ENCODE measurements at regions not wholly inside any gene's neighbourhood (a gene's known extent, or its start where the extent isn't known, plus 50 kb on each side); places are given as distances from the start of the nearest gene placed in this dataset.

DNA sequence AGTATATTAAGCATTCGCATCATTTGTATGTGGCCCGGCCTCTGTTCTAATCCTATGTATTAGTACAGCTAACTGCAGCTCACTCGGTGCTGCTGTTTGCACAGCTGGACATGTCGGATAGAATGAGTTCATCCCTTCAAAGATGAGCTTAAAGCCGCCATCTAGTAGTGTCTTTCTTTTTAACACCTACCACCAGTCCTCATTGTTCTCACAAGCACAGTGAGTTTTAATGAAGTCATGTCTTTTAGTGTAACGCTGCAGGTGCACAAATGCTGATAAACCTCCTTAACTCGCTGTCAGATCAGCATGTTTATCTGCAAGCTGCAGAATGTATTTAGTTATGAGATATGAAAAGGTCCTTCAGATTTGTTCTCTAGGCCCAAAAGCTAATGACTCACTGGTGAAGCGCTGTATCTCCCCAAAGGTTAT lies 247.5 kb downstream of the MTERF1 start:
- DNase-seq (ENCODE audit: low read depth) = no peak

DNA sequence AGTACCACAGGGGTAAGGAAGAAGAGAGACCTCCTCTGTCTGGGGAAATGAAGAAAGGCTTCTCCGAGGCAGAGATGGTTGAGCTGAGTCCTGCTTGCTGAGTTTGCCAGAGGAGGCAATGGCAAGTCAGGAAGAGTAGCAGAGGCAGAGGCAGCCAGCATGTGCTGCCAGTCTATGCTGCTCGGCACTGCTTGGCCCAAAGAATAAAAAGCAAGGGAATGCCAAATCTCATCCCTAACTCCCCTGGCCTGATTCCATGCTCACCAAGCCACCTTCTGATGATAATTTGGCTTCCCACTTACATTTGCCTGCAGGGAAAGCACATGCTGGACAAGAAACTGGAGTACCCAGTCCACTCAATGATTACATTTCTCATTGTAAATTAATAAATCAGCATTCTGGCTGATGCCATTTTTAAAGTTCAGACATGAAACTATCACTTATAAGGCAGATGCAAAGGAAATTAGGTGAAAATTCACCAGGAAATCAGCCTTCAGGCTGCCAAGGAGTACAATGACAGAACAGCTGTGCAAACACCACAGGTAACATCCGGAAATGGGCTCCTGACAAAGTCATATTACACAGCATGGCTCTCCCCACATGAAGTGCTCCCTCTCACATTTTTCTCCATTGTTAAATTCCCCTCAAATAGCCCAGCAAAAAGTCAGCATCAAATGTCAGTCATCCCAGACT lies 245.9 kb downstream of the MTERF1 start:
- DNase-seq (ENCODE audit: low read depth) = no peak

DNA sequence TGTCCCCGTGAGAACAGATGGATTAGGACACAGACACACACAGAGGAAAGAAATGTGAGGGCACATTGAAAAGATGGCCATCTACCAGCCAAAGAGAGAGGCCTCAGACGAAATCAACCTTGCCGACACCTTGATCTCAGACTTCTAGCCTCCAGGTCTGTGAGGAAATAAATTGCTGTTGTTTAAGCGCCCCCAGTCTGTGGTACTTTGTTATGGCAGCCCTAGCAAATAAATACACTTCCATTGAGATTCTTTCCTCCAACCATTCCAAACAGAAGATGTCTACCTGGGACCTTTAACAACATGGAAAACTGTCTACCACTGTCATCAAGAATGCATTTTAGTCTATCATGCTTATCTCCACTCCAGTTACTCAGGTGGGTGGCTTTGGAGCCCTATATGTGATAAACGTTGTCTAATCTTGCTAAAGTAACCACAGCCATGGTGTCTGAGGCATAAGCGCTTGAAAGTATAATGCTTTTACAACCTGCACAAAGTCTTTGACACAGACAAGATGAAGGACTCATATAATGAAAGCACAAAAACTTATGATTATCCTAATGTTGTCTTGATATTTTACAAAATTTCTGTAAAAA lies 244.3 kb downstream of the MTERF1 start:
- DNase-seq (ENCODE audit: low read depth) = no peak

DNA sequence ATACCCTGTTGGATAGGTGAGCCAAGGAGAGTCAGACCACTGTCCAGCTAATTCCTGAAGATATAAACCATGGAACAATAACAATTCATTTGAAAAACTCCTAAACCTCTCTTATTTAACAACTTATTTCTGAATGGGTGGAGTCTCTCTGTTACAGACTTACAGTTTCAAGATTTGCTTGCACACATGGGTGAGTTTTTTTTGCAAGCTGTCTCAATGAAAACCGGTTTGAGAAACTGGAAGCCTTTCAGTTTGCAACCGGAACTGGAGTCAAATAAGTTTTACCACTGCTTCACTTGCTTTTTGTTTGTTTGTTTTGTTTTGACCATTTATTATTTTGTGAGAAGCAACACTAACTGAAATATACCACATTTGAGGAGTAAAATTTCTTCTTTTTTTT lies 243.8 kb downstream of the MTERF1 start:
- DNase-seq (ENCODE audit: low read depth) = no peak

DNA sequence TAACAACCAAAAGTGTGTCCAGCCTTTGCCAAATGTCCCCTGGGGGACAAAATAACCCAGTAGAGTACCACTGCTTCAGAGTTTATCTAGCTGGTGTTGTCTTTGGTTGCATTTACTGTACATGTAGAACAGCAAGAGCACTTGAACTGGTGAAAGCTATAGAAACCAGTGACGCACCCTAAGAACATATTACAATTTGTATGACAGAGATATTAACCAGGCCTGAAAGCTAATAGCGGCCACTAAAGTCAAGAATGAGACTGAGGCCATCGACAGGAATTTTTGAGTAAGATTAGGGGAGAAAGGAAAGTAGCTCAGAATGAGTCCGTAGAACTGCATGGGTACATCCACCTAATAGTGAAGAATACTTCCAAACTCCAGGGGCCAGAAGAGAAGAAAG lies 236.2 kb downstream of the MTERF1 start:
- DNase-seq (ENCODE audit: low read depth) = no peak

DNA sequence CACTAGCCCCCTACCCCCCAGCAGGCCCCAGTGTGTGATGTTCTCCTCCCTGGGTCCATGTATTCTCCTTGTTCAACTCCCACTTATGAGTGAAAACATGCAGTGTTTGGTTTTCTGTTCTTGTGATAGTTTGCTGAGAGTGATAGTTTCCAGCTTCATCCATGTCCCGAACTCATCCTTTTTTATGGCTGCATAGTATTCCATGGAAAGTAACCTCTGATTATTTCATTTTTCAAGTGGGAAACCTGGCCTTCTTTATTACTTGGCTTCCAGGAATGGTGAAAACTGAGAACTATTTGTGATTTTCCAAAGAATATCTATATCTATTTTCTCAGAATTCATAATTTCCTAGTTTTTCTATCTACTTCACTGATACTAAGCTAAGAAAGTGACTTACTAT lies 235.0 kb downstream of the MTERF1 start:
- DNase-seq (ENCODE audit: low read depth) = no peak

DNA sequence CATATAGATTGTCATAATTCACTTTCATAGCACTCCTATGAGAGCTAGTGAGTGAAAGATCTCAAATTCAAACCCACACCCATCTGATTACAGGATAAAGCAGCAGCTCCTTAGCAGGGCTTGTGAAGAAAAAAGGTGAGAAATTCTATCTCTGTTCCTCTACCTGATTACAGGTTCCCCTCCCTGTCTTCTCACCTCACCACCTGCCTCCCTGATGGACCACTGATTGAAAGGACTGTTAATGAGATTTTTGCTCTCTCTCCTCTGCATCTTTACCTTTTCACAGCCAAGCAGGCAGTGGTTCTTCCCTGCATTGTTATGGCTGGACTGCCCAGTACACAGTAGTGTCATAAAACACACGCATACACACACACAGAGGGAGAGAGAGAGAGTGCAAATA lies 228.5 kb downstream of the MTERF1 start:
- DNase-seq (ENCODE audit: low read depth) = no peak

DNA sequence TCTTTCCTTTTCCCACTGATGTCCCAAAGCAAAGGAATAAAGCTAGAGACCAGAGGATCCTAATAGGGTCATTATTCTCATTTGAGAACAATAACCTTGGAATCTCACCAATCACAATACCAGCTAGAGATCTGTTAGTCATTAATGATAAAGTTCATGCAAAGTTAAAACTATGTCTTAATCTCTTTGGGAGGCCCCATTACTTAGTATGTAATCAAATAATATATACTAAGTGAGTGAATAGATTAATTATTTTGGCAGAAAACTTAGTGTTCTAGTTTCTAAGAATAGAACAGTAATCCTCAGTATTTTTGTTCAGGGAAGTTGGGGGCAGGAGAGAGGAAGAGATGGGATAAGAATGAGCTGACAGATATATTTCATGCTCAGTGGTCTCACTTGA lies 227.2 kb downstream of the MTERF1 start:
- DNase-seq (ENCODE audit: low read depth) = no peak

DNA sequence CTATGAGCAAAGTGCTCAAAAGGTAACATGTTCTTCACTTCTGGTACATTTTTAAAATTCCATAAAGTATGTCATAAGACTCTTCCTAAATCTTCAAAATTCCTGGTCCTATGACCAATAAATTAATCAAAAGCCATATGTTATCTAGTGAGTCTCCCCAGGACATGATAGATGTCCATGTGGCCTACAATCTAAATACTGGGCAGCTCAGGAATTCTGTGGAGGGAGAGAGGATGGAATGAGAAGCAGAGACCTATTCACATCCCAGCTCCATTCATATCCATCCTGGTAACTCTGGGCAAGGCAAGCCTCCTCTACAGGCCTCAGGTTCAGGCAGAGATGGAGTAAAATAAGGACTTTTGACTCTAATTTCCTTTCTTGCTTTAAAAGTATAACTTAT lies 224.8 kb downstream of the MTERF1 start:
- DNase-seq (ENCODE audit: low read depth) = no peak

DNA sequence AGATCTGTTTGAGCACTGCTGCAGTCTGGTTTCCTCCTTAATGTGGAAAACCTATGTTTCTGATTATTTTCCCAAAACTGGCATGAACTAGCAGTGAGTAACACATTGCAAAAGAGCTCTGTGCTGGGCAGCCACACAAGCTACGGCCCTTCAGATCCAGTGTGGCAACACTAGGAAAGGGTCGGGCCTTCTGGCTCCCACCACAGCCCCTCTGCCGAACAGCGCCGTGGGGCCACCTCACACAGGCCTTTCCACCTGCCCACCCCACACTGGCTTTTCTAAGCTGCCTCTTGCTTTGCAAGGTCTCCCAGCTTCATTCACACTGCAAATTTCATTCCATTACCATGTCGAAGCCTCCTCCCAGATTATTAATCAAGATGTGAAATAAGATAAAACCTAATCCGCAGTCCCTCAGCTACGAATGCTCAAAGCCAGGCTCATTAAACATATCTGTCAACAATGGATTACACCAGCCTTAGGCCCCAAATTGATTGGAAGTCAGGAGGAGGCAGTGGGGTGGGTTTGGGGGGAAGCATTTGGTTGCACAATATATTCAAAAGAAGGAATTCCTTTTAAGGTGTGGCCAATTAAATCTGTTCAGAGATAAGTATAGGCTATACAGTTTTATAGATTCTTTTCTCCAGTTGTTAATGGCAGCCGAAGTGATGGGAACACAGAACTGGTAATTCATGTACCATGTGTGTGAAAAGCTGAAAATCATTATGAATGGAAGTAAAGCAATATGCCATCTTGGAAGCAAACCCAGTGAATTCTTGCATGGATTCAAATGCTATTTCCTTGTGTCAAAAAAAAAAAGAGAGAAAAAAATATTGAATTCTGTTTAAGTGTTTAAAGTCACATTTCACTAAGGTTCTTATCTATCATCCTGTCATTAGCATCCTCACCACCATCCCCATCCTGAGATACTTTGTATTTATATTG lies 223.7 kb downstream of the MTERF1 start:
- peak; percentile 74 for DNase-seq (ENCODE audit: low read depth)

DNA sequence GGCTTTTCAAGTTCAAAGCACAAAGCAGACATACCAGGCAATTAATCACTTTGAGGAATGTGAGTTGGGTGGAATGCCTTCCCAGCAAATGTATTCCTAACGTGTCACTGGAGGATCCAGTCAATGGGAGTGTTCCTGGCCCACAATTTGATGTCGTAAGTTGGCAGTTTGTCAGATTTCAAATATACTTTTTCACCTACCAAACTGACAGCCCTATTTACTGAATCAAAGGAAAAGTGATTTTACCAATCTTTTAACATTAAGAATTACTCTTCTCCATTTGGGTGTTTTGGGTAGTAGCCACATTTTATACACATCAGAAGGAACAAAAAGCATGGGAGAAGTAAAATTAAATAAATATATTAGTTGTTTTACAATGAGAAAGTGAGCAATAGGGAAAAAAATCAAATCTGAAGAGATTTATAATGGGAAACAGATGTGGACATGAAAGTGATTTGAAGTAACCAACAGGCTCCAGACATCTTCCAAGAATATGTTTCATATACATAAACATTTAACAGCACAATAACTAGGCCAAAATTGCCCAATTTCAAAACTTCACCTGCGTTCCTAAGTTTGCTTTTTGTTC lies 222.9 kb downstream of the MTERF1 start:
- peak; percentile 56 for DNase-seq (ENCODE audit: low read depth)

DNA sequence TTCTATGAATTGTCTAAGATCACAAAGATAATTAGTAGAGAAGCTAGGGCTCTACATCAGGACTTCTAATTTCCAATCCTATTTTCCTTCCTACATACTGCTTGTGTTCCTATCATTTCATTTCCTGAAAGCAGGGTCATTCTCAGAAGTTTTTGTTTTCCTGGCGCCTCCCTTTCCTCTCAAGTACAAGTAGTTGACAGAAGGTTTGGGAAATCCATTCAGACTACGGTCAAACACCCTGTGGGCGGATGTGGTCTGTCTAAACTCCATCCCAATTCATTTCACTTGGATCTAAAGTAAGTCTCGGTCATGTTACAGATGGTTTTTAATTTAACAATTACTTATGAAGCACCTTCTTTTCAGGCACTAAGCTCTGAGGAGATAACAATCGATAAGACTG lies 221.4 kb downstream of the MTERF1 start:
- DNase-seq (ENCODE audit: low read depth) = no peak

DNA sequence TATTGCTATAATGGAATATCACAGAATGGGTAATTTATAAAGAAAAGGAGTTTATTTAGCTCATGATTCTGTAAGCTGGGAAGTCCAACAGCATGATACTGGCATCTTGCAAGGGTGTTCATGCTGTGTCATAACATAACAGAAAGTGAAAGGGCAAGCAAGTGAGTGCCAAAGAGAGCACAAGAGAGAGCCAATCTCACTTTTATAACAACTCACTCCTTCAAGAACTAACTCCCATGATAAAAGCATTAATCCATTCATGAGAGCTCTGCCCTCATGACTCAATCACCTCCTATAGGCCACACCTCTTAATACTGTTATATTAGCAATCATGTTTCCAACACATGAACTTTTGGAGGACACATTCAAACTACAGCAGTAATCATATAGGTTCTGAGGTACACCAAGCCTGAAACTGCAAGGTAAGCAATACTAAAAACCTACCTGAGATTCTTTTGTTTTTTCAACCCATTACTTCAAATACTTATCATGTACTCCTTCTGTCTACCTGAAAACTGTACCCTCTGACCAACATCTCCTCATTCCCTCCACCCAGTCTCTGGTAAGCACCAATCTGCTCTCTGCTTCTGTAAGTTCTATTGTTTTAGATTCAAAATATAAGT lies 219.7 kb downstream of the MTERF1 start:
- DNase-seq (ENCODE audit: low read depth) = no peak

DNA sequence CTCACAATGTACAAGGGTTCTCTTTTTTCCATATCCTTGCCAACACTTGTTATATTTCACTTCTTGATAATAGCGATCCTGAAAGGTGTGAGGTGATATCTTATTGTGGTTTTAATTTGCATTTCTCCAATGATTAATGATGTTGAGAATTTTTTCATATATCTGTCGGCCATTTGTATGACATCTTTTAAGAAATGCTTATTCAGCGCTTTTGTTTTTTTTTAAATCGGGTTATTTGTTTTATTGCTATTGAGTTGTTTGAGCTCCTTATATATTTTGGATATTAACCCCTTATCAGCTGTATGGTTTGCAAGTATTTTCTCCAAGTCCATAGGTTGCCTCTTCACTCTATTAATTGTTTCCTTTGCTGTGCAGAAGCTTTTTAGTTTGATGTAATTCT lies 218.8 kb downstream of the MTERF1 start:
- no peak for DNase-seq (ENCODE audit: low read depth)

DNA sequence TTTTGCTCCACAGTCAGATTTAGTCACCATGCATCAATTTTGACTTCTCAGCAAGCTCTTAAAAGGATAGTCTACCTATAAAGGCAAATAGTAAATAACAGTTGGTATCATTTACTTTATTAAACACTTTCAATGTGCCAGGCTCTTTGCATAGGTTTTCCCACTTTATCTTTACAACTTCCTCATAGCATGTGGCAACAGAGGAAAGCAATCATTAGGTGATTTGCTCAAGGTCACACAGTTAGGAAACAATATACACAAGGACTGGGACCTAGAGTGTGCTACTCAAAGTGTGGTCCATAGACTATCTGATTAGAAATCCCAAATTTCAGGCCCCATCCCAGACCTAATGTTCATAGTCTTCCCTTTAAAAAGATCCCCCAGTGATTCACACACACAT lies 212.3 kb downstream of the MTERF1 start:
- DNase-seq (ENCODE audit: low read depth) = no peak

DNA sequence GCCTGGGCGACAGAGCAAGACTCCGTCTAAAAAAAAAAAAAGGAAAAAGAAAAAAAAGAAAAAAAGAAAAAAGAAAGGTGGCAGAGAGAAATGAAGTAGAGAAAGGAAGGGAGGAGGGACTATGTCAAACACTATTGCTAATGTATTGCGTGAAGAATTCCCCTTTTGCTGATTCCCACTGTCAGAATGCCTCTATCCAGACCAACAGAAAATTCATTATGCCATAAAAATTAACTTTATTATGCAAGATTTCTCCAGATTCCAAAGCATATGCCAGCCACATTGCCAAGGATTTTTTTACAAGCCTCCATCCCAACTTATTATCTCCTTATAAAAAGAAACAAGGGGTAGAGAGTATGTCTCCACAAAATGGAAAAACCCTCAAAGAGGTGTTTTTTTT lies 209.3 kb downstream of the MTERF1 start:
- DNase-seq (ENCODE audit: low read depth) = no peak

DNA sequence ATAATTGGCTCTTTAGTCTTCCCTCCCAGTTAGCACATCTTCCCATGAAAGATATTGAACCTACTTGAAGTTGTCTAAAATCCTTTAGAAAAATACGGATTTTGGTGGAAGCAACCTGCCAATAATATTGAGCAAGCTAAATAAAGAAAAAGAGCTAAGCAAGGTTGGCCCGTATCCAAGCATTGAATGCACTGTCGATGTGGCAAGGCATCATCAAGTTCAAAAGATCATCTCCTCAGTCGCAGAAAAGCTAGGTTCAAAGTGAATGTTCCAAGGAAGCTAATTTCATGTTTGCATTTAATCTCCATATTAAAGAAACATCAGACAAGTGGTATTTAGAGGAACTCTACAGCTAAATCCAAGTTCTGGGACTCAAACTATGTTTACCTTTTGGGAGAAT lies 206.0 kb downstream of the MTERF1 start:
- DNase-seq (ENCODE audit: low read depth) = no peak

DNA sequence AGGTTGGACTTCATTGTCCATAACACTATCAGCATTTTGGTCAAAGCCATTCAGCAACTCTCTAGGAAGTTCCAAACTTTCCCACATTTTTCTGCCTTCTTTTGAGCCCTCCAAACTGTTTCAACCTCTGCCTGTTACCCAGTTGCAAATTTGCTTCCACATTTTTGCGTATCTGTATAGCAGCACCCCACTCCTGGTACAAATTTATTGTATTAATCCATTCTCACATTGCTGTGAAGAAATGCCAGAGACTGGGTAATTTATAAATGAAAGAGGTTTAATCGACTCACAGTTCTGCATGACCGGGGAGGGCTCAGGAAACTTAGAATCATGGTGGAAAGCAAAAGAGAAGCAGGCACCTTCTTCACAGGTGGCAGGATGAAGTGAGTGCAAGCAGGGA lies 198.8 kb downstream of the MTERF1 start:
- DNase-seq (ENCODE audit: low read depth) = no peak

DNA sequence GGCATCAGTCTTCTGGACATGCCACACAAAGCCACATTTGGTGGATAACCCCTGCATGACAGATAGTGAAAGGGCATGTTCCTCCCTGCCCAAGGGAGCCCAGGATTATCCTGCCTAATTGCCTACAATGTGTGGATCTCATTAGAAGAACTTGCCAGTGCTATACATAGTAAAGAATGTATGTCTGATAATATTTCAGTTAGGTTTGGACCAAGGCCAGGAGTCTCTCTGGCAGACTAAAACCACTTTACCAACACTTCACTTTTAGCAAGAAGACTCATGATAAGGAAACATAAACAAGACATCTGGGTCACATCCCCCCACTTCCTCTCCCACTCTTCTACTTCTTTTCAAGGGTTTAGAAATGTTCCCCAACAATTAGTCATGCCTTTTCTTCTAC lies 196.7 kb downstream of the MTERF1 start:
- DNase-seq (ENCODE audit: low read depth) = peak; percentile 12

DNA sequence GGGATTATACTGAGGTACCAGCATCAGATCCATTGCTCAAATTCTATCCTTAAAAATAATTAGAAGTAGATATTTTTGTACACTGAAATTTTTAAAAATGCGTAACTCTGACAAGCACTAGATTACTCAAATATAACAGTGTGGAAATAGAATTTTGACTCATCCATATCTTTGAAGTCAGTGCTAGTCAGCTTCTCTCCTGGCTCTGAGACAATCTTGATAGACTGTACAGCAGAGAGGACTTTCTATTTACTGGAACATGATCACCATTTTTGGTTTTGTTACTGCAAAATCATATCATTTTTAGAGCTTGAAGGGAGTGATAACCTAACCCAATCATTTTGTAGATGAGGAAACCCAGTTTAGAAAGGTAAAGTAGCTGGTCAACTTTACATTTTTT lies 195.0 kb downstream of the MTERF1 start:
- no peak for DNase-seq (ENCODE audit: low read depth)

DNA sequence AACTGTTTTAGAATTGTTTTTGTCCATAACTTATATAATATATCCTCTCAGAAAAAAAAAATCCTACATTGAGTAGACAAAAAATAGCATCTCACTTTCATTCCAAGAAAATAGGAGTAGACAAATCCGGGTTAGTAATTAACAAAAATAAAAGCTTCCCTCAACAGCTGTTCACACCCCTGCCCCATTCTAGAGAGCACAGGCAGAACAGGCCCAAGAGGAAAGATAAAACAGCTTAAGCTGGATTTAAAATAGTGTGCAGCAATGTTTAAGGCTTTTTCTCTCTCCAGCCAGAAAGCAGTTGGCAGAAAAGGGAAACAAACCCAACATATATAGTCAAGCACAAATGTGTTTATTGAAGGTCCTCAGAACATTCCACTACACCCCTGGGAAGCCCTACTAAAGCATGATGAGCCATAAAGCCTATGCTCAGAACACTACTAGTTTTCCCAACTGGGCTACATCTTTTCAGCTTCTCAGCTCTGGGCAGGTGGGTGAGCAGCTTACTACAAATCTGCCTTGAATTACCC lies 189.9 kb downstream of the MTERF1 start:
- DNase-seq (ENCODE audit: low read depth) = no peak

DNA sequence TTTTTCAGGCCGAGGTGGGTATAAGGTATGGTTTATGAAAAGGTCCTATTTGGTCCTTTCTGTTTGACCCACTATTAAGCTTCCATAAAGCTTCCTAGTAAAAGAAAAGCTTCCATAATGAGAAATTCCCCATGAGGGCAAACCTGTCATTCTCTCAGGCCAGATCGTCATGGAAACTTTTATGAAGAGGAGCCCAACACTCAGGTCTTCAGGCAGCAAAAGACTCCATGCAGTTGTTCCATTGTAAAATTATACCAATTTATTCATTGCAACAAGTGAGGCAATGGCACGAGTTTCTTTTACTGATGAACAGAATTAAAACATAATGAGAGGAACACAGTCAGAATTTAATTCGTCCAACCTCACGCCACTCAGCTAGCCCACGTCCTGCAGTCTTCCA lies 188.6 kb downstream of the MTERF1 start:
- DNase-seq (ENCODE audit: low read depth) = no peak

Data from fibroblast of the conjunctiva (primary cell).